WTC11 (cell line): ENCODE measurements at regions not wholly inside any gene's neighbourhood (a gene's known extent, or its start where the extent isn't known, plus 50 kb on each side); places are given as distances from the start of the nearest gene placed in this dataset.
A peak's percentile ranks its signal among the peaks of the same experiment; 100 is the strongest.

Source experiments
- ATAC-seq: fragments of 200-7000 bp; cut with Tn5 transposase; 2 replicates; pipeline ENCODE4 v1.10.0; 2021; ENCODE audit warnings: mild to moderate bottlenecking, moderate library complexity
- CTCF ChIA-PET: fragments of 300-600 bp; sonication (Branson Sonifier 250); formaldehyde crosslinking; loops from one replicate; lab custom pipeline; 2021; ENCODE audit warnings: antibody characterized with exemption; lab: Charles Lee
- POLR2A ChIA-PET: fragments of 350-600 bp; sonication (Branson Sonifier 250); formaldehyde crosslinking; loops from one replicate; lab custom pipeline; 2021; ENCODE audit warnings: antibody characterized with exemption; lab: Charles Lee
- DNase-seq: peaks from one replicate; pipeline ENCODE4 v3.0.0; 2021; ENCODE audit warnings: low spot score
- H3K27ac Mint-ChIP-seq: 2 replicates; pipeline ENCODE4 v1.8.0; 2021; ENCODE audit warnings: mixed read lengths
- H3K27me3 Mint-ChIP-seq: 2 replicates; pipeline ENCODE4 v1.8.0; 2021; ENCODE audit warnings: low read depth, mild to moderate bottlenecking, moderate library complexity, mixed read lengths
- H3K36me3 Mint-ChIP-seq: 2 replicates; pipeline ENCODE4 v1.8.0; 2021; ENCODE audit warnings: mixed read lengths
- H3K4me1 Mint-ChIP-seq: 2 replicates; pipeline ENCODE4 v1.8.0; 2022; ENCODE audit warnings: mixed read lengths
- H3K4me3 Mint-ChIP-seq: 2 replicates; pipeline ENCODE4 v1.8.0; 2021; ENCODE audit warnings: mild to moderate bottlenecking, moderate library complexity, mixed read lengths
- H3K9me3 Mint-ChIP-seq: 2 replicates; pipeline ENCODE4 v1.8.0; 2021; ENCODE audit warnings: mixed read lengths
- ATF1 ChIP-seq: sonication (generic); formaldehyde crosslinking; IDR thresholded peaks from 2 replicates; pipeline ENCODE4 v1.8.1; 2023; ENCODE audit warnings: mild to moderate bottlenecking, moderate library complexity, missing genetic modification reagents
- CBFB ChIP-seq: sonication (generic); formaldehyde crosslinking; IDR thresholded peaks from 2 replicates; pipeline ENCODE4 v1.8.1; 2022; ENCODE audit warnings: mild to moderate bottlenecking, low read depth, missing genetic modification reagents
- CREM ChIP-seq: sonication (generic); formaldehyde crosslinking; IDR thresholded peaks from 2 replicates; pipeline ENCODE4 v1.8.1; 2022; ENCODE audit warnings: mild to moderate bottlenecking, missing genetic modification reagents, moderate library complexity
- ELF4 ChIP-seq: sonication (generic); formaldehyde crosslinking; IDR thresholded peaks from 2 replicates; pipeline ENCODE4 v1.8.1; 2022; ENCODE audit warnings: low read depth, mild to moderate bottlenecking, moderate library complexity, missing genetic modification reagents
- ESRRA ChIP-seq: sonication (generic); formaldehyde crosslinking; IDR thresholded peaks from 2 replicates; pipeline ENCODE4 v1.8.1; 2022; ENCODE audit warnings: mild to moderate bottlenecking, missing genetic modification reagents, borderline replicate concordance
- ETV6 ChIP-seq: sonication (generic); formaldehyde crosslinking; IDR thresholded peaks from 2 replicates; pipeline ENCODE4 v1.8.1; 2022; ENCODE audit warnings: mild to moderate bottlenecking, missing genetic modification reagents
- FOXJ3 ChIP-seq: sonication (generic); formaldehyde crosslinking; IDR thresholded peaks from 2 replicates; pipeline ENCODE4 v1.9.0; 2021; ENCODE audit warnings: missing genetic modification reagents, mild to moderate bottlenecking, borderline replicate concordance
- FOXK1 ChIP-seq: sonication (generic); formaldehyde crosslinking; IDR thresholded peaks from 2 replicates; pipeline ENCODE4 v1.8.0; 2022; ENCODE audit warnings: mild to moderate bottlenecking, moderate library complexity, missing genetic modification reagents
- FOXP1 ChIP-seq: sonication (generic); formaldehyde crosslinking; IDR thresholded peaks from 2 replicates; pipeline ENCODE4 v1.8.0; 2022; ENCODE audit warnings: missing genetic modification reagents, mild to moderate bottlenecking, moderate library complexity, borderline replicate concordance
- HMGA2 ChIP-seq: fragments of 250-450 bp; sonication (Bioruptor Pico); IDR thresholded peaks from 2 replicates; pipeline ENCODE4 v1.4.0; 2021; ENCODE audit warnings: mild to moderate bottlenecking, moderate library complexity
- JAZF1 ChIP-seq: fragments of 250-450 bp; sonication (Bioruptor Pico); IDR thresholded peaks from 2 replicates; pipeline ENCODE4 v1.9.0; 2021; ENCODE audit warnings: moderate library complexity, mild to moderate bottlenecking, inconsistent platforms
- MYBL2 ChIP-seq: sonication (generic); formaldehyde crosslinking; IDR thresholded peaks from 2 replicates; pipeline ENCODE4 v1.8.1; 2023; ENCODE audit warnings: mild to moderate bottlenecking, moderate library complexity, missing genetic modification reagents
- NFATC4 ChIP-seq: fragments of 250-450 bp; sonication (Bioruptor Pico); IDR thresholded peaks from 2 replicates; pipeline ENCODE4 v1.9.0; 2021; ENCODE audit warnings: mild to moderate bottlenecking
- NR1H2 ChIP-seq: sonication (generic); formaldehyde crosslinking; IDR thresholded peaks from 2 replicates; pipeline ENCODE4 v1.9.0; 2021; ENCODE audit warnings: mild to moderate bottlenecking, moderate library complexity, missing genetic modification reagents
- NR2C2 ChIP-seq: sonication (generic); formaldehyde crosslinking; IDR thresholded peaks from 2 replicates; pipeline ENCODE4 v1.8.0; 2022; ENCODE audit warnings: mild to moderate bottlenecking, missing genetic modification reagents
- OVOL2 ChIP-seq: fragments of 250-450 bp; sonication (Bioruptor Pico); IDR thresholded peaks from 2 replicates; pipeline ENCODE4 v1.9.0; 2021; ENCODE audit warnings: mild to moderate bottlenecking, borderline replicate concordance
- RELA ChIP-seq: sonication (generic); formaldehyde crosslinking; IDR thresholded peaks from 2 replicates; pipeline ENCODE4 v1.8.1; 2022; ENCODE audit warnings: missing genetic modification reagents, mild to moderate bottlenecking, borderline replicate concordance
- TCF7 ChIP-seq: sonication (generic); formaldehyde crosslinking; IDR thresholded peaks from 2 replicates; pipeline ENCODE4 v1.8.0; 2022; ENCODE audit warnings: mild to moderate bottlenecking, low read depth, missing genetic modification reagents, moderate library complexity
- TEAD1 ChIP-seq: sonication (generic); formaldehyde crosslinking; IDR thresholded peaks from 2 replicates; pipeline ENCODE4 v1.8.0; 2022; ENCODE audit warnings: mild to moderate bottlenecking, missing genetic modification reagents
- TEAD4 ChIP-seq: sonication (generic); formaldehyde crosslinking; IDR thresholded peaks from 2 replicates; pipeline ENCODE4 v1.8.0; 2022; ENCODE audit warnings: mild to moderate bottlenecking, missing genetic modification reagents
- ZNF138 ChIP-seq: sonication (generic); formaldehyde crosslinking; conservative IDR thresholded peaks from 2 replicates; pipeline ENCODE4 v1.8.1; 2022; ENCODE audit warnings: mild to moderate bottlenecking, moderate library complexity, missing genetic modification reagents
- TF ChIP-seq, protein P1 (sequence below): sonication (generic); formaldehyde crosslinking; conservative IDR thresholded peaks from 2 replicates; pipeline ENCODE4 v1.8.1; 2022; ENCODE audit warnings: mild to moderate bottlenecking, missing genetic modification reagents
- TF ChIP-seq, protein P2 (sequence below): sonication (generic); formaldehyde crosslinking; IDR thresholded peaks from 2 replicates; pipeline ENCODE4 v1.8.1; 2022; ENCODE audit warnings: mild to moderate bottlenecking, moderate library complexity, missing genetic modification reagents
- TF ChIP-seq, protein P3 (sequence below): fragments of 250-450 bp; sonication (Bioruptor Pico); IDR thresholded peaks from 2 replicates; pipeline ENCODE4 v1.9.0; 2021; ENCODE audit warnings: mild to moderate bottlenecking
- TF ChIP-seq, protein P4 (sequence below): fragments of 250-450 bp; sonication (Bioruptor Pico); conservative IDR thresholded peaks from 2 replicates; pipeline ENCODE4 v1.9.0; 2021; ENCODE audit warnings: mild to moderate bottlenecking
- TF ChIP-seq, protein P5 (sequence below): fragments of 250-450 bp; sonication (Bioruptor Pico); IDR thresholded peaks from 2 replicates; pipeline ENCODE4 v1.9.0; 2021; ENCODE audit warnings: moderate library complexity, mild to moderate bottlenecking, inconsistent platforms, borderline replicate concordance
- TF ChIP-seq, protein P6 (sequence below): sonication (generic); formaldehyde crosslinking; IDR thresholded peaks from 2 replicates; pipeline ENCODE4 v1.8.1; 2023; ENCODE audit warnings: mild to moderate bottlenecking, missing genetic modification reagents
- TF ChIP-seq, protein P7 (sequence below): sonication (generic); formaldehyde crosslinking; IDR thresholded peaks from 2 replicates; pipeline ENCODE4 v1.8.0; 2022; ENCODE audit warnings: mild to moderate bottlenecking, missing genetic modification reagents

DNA sequence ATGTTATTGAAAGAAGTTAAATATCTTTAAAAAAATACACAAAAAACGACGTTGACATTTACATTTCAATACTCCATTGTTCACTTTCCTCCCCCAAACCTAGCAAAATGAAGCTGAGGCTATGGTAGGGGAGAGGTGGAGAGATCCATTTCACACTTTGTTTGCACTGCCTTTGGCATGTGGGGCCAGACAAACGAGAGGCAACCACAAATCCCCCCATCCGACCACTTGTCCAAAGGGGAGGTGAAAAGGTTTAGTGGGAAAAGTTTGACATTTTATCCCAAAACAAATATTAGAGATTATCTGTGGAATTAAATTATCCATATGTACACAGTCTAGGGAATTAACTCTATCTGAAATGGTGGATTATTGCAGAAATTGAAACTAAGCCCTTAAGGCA, 261.7 kb upstream of the FIGN start:
- Mint-ChIP-seq H3K36me3 (no peaks in the 10 kb centered on the region), H3K9me3 (no peaks in the 10 kb centered on the region), H3K27me3 (no peaks in the 10 kb centered on the region), H3K4me1 (peaks cover 6% of the 10 kb centered on the region; the same call in 1 of the 2 replicates), H3K4me3 (no peak overlapping the region), H3K27ac (no peak overlapping the region)
- CTCF ChIA-PET: no interaction called here
- POLR2A ChIA-PET: no interaction called here
- ATAC-seq: no peak
- TF ChIP-seq FOXK1 (CRISPR knock-in tag) (no peak), NR2C2 (CRISPR knock-in tag) (no peak), HMGA2 (CRISPR knock-in tag) (no peak), ETV6 (CRISPR knock-in tag) (no peak), RELA (CRISPR knock-in tag) (no peak), ATF1 (no peak), ELF4 (no peak), TCF7 (CRISPR knock-in tag) (no peak), FOXJ3 (CRISPR knock-in tag) (no peak), MYBL2 (no peak), OVOL2 (CRISPR knock-in tag) (no peak), ESRRA (no peak), NFATC4 (CRISPR knock-in tag) (no peak), CREM (no peak), TEAD4 (no peak), NR1H2 (CRISPR knock-in tag) (no peak)
- TF ChIP-seq, protein P1, sequence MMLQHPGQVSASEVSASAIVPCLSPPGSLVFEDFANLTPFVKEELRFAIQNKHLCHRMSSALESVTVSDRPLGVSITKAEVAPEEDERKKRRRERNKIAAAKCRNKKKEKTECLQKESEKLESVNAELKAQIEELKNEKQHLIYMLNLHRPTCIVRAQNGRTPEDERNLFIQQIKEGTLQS (CRISPR knock-in tag): no peak
- TF ChIP-seq, protein P2, sequence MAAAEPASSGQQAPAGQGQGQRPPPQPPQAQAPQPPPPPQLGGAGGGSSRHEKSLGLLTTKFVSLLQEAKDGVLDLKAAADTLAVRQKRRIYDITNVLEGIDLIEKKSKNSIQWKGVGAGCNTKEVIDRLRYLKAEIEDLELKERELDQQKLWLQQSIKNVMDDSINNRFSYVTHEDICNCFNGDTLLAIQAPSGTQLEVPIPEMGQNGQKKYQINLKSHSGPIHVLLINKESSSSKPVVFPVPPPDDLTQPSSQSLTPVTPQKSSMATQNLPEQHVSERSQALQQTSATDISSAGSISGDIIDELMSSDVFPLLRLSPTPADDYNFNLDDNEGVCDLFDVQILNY: no peak
- TF ChIP-seq, protein P3, sequence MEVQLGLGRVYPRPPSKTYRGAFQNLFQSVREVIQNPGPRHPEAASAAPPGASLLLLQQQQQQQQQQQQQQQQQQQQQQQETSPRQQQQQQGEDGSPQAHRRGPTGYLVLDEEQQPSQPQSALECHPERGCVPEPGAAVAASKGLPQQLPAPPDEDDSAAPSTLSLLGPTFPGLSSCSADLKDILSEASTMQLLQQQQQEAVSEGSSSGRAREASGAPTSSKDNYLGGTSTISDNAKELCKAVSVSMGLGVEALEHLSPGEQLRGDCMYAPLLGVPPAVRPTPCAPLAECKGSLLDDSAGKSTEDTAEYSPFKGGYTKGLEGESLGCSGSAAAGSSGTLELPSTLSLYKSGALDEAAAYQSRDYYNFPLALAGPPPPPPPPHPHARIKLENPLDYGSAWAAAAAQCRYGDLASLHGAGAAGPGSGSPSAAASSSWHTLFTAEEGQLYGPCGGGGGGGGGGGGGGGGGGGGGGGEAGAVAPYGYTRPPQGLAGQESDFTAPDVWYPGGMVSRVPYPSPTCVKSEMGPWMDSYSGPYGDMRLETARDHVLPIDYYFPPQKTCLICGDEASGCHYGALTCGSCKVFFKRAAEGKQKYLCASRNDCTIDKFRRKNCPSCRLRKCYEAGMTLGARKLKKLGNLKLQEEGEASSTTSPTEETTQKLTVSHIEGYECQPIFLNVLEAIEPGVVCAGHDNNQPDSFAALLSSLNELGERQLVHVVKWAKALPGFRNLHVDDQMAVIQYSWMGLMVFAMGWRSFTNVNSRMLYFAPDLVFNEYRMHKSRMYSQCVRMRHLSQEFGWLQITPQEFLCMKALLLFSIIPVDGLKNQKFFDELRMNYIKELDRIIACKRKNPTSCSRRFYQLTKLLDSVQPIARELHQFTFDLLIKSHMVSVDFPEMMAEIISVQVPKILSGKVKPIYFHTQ (CRISPR knock-in tag): no peak
- DNase-seq: no peak

DNA sequence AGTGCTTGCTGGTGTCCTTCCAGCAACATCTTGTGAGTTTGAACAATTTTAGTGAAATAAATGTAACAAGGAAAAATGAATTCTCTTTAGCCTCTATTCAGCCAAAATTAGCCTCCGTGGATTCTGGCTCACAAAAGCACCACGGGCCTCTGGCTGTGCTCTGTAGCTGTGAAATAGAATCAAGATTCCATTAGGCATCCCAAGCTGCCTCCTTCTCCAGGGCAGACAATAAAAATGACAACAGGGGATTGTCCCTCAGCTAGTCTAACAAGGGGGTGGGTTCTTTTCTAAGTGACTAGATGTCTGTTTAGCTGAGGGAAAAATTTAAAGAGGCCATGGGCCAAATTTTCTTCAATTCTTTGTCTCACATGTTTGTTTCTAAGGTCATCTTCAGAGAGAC, 254.7 kb upstream of the FIGN start:
- no peak for TF ChIP-seq FOXP1 (CRISPR knock-in tag)
- TF ChIP-seq CBFB (CRISPR knock-in tag): no peak
- TF ChIP-seq, protein P4, sequence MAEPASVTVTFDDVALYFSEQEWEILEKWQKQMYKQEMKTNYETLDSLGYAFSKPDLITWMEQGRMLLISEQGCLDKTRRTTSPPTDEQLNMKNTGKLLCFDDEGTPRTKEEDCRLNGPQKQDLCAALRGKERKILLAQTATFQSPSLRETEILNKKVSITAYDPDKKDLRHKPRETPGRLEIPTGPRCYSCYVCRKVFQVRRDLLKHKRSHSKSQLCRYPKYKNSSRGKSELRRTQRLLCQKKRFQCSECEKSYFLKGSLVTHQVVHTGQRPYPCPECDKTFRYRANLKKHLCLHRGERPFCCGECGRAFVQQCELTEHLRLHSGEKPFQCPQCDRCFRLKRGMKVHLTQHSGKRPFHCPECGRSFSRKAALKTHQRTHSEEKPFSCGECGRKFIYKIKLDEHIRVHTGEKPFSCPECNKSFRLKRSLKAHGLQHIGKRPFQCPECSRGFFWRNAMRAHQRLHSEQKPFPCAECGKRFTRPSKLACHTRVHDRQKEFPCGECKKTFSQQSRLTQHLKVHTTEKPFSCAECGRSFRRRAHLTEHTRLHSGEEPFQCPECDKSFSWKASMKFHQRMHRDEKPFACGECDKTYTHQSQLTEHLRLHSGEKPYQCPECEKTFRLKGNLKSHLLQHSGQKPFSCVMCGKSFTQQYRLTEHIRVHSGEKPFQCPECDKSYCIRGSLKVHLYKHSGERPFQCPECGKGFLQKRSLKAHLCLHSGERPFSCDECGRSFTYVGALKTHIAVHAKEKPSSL (CRISPR knock-in tag): no peak
- TF ChIP-seq, protein P5, sequence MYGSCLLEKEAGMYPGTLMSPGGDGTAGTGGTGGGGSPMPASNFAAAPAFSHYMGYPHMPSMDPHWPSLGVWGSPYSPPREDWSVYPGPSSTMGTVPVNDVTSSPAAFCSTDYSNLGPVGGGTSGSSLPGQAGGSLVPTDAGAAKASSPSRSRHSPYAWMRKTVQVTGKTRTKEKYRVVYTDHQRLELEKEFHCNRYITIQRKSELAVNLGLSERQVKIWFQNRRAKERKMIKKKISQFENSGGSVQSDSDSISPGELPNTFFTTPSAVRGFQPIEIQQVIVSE (CRISPR knock-in tag): no peak
- TF ChIP-seq, protein P6, sequence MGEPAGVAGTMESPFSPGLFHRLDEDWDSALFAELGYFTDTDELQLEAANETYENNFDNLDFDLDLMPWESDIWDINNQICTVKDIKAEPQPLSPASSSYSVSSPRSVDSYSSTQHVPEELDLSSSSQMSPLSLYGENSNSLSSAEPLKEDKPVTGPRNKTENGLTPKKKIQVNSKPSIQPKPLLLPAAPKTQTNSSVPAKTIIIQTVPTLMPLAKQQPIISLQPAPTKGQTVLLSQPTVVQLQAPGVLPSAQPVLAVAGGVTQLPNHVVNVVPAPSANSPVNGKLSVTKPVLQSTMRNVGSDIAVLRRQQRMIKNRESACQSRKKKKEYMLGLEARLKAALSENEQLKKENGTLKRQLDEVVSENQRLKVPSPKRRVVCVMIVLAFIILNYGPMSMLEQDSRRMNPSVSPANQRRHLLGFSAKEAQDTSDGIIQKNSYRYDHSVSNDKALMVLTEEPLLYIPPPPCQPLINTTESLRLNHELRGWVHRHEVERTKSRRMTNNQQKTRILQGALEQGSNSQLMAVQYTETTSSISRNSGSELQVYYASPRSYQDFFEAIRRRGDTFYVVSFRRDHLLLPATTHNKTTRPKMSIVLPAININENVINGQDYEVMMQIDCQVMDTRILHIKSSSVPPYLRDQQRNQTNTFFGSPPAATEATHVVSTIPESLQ (CRISPR knock-in tag): no peak
- TF ChIP-seq ZNF138: no peak
- TF ChIP-seq MYBL2: no peak
- no peak for TF ChIP-seq TEAD1 (CRISPR knock-in tag)
- TF ChIP-seq ELF4: no peak
- TF ChIP-seq JAZF1 (CRISPR knock-in tag): no peak
- TF ChIP-seq, protein P7, sequence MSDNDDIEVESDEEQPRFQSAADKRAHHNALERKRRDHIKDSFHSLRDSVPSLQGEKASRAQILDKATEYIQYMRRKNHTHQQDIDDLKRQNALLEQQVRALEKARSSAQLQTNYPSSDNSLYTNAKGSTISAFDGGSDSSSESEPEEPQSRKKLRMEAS (CRISPR knock-in tag): no peak
- H3K9me3 Mint-ChIP-seq: no peaks in the 10 kb centered on the region
- POLR2A ChIA-PET: no interaction called here
- no peaks in the 10 kb centered on the region for H3K27me3 Mint-ChIP-seq
- H3K36me3 Mint-ChIP-seq: no peaks in the 10 kb centered on the region
- ATAC-seq (peak; percentile 71), DNase-seq (no peak)
- H3K4me3 Mint-ChIP-seq: no peak overlapping the region
- H3K4me1 Mint-ChIP-seq: peaks cover 12% of the 10 kb centered on the region
- CTCF ChIA-PET: interaction anchor here (1.0 kb wide), 1 partner anchor 112 kb away, joined by 3 read pairs; no protein-coding TSS in a partner anchor
- no peak overlapping the region for H3K27ac Mint-ChIP-seq
